ENCODE measurements at regions not wholly inside any gene's neighbourhood (a gene's known extent, or its start where the extent isn't known, plus 50 kb on each side); places are given as distances from the start of the nearest gene placed in this dataset.
A peak's percentile ranks its signal among the peaks of the same experiment; 100 is the strongest.

GRCh38 chr14:98579140-98579539, 692.9 kb downstream of the BCL11B start:
- DNase-seq (ENCODE audit: low spot score) (peak; percentile 82), ATAC-seq (ENCODE audit: low read depth) (peak; percentile 97)
- Histone ChIP-seq H3K36me3 (ENCODE audit: low read depth) (no peaks in the 10 kb centered on the region), H3K4me1 (ENCODE audit: insufficient read depth, poor library complexity, severe bottlenecking) (peaks cover 28% of the 10 kb centered on the region), H3K9me3 (ENCODE audit: severe bottlenecking) (no peaks in the 10 kb centered on the region), H3K4me3 (ENCODE audit: severe bottlenecking) (no peak overlapping the region), H3K27ac (ENCODE audit: poor library complexity, severe bottlenecking) (peak overlapping the region; percentile 95), H3K27me3 (ENCODE audit: insufficient read depth, poor library complexity, severe bottlenecking) (no peaks in the 10 kb centered on the region)
- no peak for TF ChIP-seq CTCF (IDR thresholded peaks at IDR 0.05; ENCODE audit: poor library complexity, severe bottlenecking)

- peak overlapping the region; percentile 95 for H3K27ac ChIP-seq (ENCODE audit: poor library complexity, severe bottlenecking)
- no peak for TF ChIP-seq CTCF (IDR thresholded peaks at IDR 0.05; ENCODE audit: poor library complexity, severe bottlenecking)
- H3K9me3 ChIP-seq (ENCODE audit: severe bottlenecking) = no peaks in the 10 kb centered on the region
- no peak overlapping the region for H3K4me3 ChIP-seq (ENCODE audit: severe bottlenecking)
- H3K27me3 ChIP-seq (ENCODE audit: insufficient read depth, poor library complexity, severe bottlenecking) = no peaks in the 10 kb centered on the region
- peaks cover 28% of the 10 kb centered on the region for H3K4me1 ChIP-seq (ENCODE audit: insufficient read depth, poor library complexity, severe bottlenecking)
- no peaks in the 10 kb centered on the region for H3K36me3 ChIP-seq (ENCODE audit: low read depth)
- DNase-seq (ENCODE audit: low spot score) (no peak), ATAC-seq (ENCODE audit: low read depth) (no peak)
Measured at GRCh38 chr14:98580131-98580678, 691.8 kb downstream of the BCL11B start.

- DNase-seq (ENCODE audit: low spot score) = no peak
- H3K9me3 ChIP-seq (ENCODE audit: severe bottlenecking) = no peaks in the 10 kb centered on the region
Measured at GRCh38 chr14:98582276-98582675, 689.7 kb downstream of the BCL11B start.

GRCh38 chr14:98591161-98591560, 680.8 kb downstream of the BCL11B start:
- DNase-seq (ENCODE audit: low spot score) (no peak), ATAC-seq (ENCODE audit: low read depth) (no peak)
- Histone ChIP-seq H3K36me3 (ENCODE audit: low read depth) (no peaks in the 10 kb centered on the region), H3K27ac (ENCODE audit: poor library complexity, severe bottlenecking) (no peak overlapping the region), H3K9me3 (ENCODE audit: severe bottlenecking) (no peaks in the 10 kb centered on the region), H3K4me3 (ENCODE audit: severe bottlenecking) (no peak overlapping the region), H3K27me3 (ENCODE audit: insufficient read depth, poor library complexity, severe bottlenecking) (no peaks in the 10 kb centered on the region), H3K4me1 (ENCODE audit: insufficient read depth, poor library complexity, severe bottlenecking) (no peaks in the 10 kb centered on the region)
- no peak for TF ChIP-seq CTCF (IDR thresholded peaks at IDR 0.05; ENCODE audit: poor library complexity, severe bottlenecking)

More at GRCh38 chr14:98582276-98582675, 689.7 kb downstream of the BCL11B start:
- no peak overlapping the region for H3K4me3 ChIP-seq (ENCODE audit: severe bottlenecking)
- TF ChIP-seq CTCF (IDR thresholded peaks at IDR 0.05; ENCODE audit: poor library complexity, severe bottlenecking) = no peak
- H3K27me3 ChIP-seq (ENCODE audit: insufficient read depth, poor library complexity, severe bottlenecking) = no peaks in the 10 kb centered on the region
- H3K27ac ChIP-seq (ENCODE audit: poor library complexity, severe bottlenecking) = no peak overlapping the region
- no peaks in the 10 kb centered on the region for H3K36me3 ChIP-seq (ENCODE audit: low read depth)
- no peak for ATAC-seq (ENCODE audit: low read depth)
- peaks cover 28% of the 10 kb centered on the region for H3K4me1 ChIP-seq (ENCODE audit: insufficient read depth, poor library complexity, severe bottlenecking)

- ATAC-seq (ENCODE audit: low read depth) (no peak), DNase-seq (ENCODE audit: low spot score) (no peak)
- Histone ChIP-seq H3K9me3 (ENCODE audit: severe bottlenecking) (no peaks in the 10 kb centered on the region), H3K36me3 (ENCODE audit: low read depth) (no peaks in the 10 kb centered on the region), H3K27ac (ENCODE audit: poor library complexity, severe bottlenecking) (no peak overlapping the region), H3K4me3 (ENCODE audit: severe bottlenecking) (no peak overlapping the region), H3K27me3 (ENCODE audit: insufficient read depth, poor library complexity, severe bottlenecking) (no peaks in the 10 kb centered on the region), H3K4me1 (ENCODE audit: insufficient read depth, poor library complexity, severe bottlenecking) (no peaks in the 10 kb centered on the region)
- TF ChIP-seq CTCF (IDR thresholded peaks at IDR 0.05; ENCODE audit: poor library complexity, severe bottlenecking) = no peak
Measured at GRCh38 chr14:98592611-98593170, 679.3 kb downstream of the BCL11B start.

All from RWPE2 (cell line).